Colonic mucosa (tissue), 4 donors: ENCODE measurements at regions not wholly inside any gene's neighbourhood (a gene's known extent, or its start where the extent isn't known, plus 50 kb on each side); places are given as distances from the start of the nearest gene placed in this dataset.

ENCODE experiments used
- DNase-seq: peaks from one replicate; pipeline ENCODE4 v3.0.0-alpha.2; 2020
- H3K27ac ChIP-seq: fragments of 200-600 bp; one replicate; pipeline ENCODE4 v1.8.0; 2021
- H3K27me3 ChIP-seq: fragments of 200-600 bp; one replicate; pipeline ENCODE4 v1.8.0; 2021
- H3K36me3 ChIP-seq: fragments of 200-600 bp; one replicate; pipeline ENCODE4 v1.8.0; 2021
- H3K4me1 ChIP-seq: fragments of 200-600 bp; one replicate; pipeline ENCODE4 v1.8.0; 2021; ENCODE audit warnings: mild to moderate bottlenecking
- H3K4me3 ChIP-seq: fragments of 200-600 bp; one replicate; pipeline ENCODE4 v1.8.0; 2021
- H3K9ac ChIP-seq, 2 donors: one replicate each; pipeline ENCODE4 v1.7.0; 2013; ENCODE audit warnings: control low read depth in 2 of 2, low read depth in 2 of 2, low read length in 2 of 2
- H3K9me3 ChIP-seq: fragments of 200-600 bp; one replicate; pipeline ENCODE4 v1.8.0; 2021
- CTCF ChIP-seq: fragments of 200-600 bp; IDR thresholded peaks from one replicate; pipeline ENCODE4 v1.8.0; 2022; ENCODE audit warnings: antibody characterized with exemption, mild to moderate bottlenecking
- intact Hi-C: fragments of 100-400 bp; cut with DNase I; formaldehyde crosslinking; loops from one replicate; pipeline ENCODE4 v1.14.1; 2022
- donor health status: healthy.
- donor health status: DM: no; HTN: no; CAD: no.
- donor health status: DM: no; HTN: no; CAD: no.

- Histone ChIP-seq H3K27ac (no peak overlapping the region), H3K4me3 (no peak overlapping the region), H3K9me3 (no peaks in the 10 kb centered on the region), H3K27me3 (no peaks in the 10 kb centered on the region), H3K4me1 (no peaks in the 10 kb centered on the region), H3K9ac (no peak overlapping the region), H3K36me3 (no peaks in the 10 kb centered on the region)
- intact Hi-C loops, result no loop called here
- no peak for DNase-seq
- TF ChIP-seq CTCF, result no peak
Observed at GRCh38 chr21:41674402-41674801, 92.5 kb downstream of the RIPK4 start.

- no peak for DNase-seq
- Histone ChIP-seq H3K4me1 (no peaks in the 10 kb centered on the region), H3K9me3 (no peaks in the 10 kb centered on the region), H3K27me3 (no peaks in the 10 kb centered on the region), H3K4me3 (no peak overlapping the region), H3K9ac (no peak overlapping the region), H3K36me3 (no peaks in the 10 kb centered on the region), H3K27ac (no peak overlapping the region)
- TF ChIP-seq CTCF, result no peak
- intact Hi-C loops, result no loop called here
Observed at GRCh38 chr21:41673596-41674335, 93.1 kb downstream of the RIPK4 start.

- Histone ChIP-seq H3K4me1 (no peaks in the 10 kb centered on the region), H3K9me3 (no peaks in the 10 kb centered on the region), H3K27ac (no peak overlapping the region), H3K9ac (no peak overlapping the region), H3K36me3 (no peaks in the 10 kb centered on the region), H3K4me3 (no peak overlapping the region), H3K27me3 (no peaks in the 10 kb centered on the region)
- DNase-seq, result no peak
- TF ChIP-seq CTCF, result no peak
- intact Hi-C loops, result no loop called here
Observed at GRCh38 chr21:41673071-41673470, 93.8 kb downstream of the RIPK4 start.

GRCh38 chr21:41672543-41672915 is 94.3 kb downstream of the RIPK4 start:
- H3K27me3 ChIP-seq, result no peaks in the 10 kb centered on the region
- no peak overlapping the region for H3K4me3 ChIP-seq
- DNase-seq, result no peak
- no peak for TF ChIP-seq CTCF
- no peaks in the 10 kb centered on the region for H3K36me3 ChIP-seq
- H3K27ac ChIP-seq, result no peak overlapping the region
- H3K9ac ChIP-seq, result no peak overlapping the region
- no peaks in the 10 kb centered on the region for H3K4me1 ChIP-seq
- no peaks in the 10 kb centered on the region for H3K9me3 ChIP-seq
- intact Hi-C loops, result no loop called here

- Histone ChIP-seq H3K9ac (no peak overlapping the region), H3K9me3 (no peaks in the 10 kb centered on the region), H3K4me3 (no peak overlapping the region), H3K4me1 (no peaks in the 10 kb centered on the region), H3K27me3 (no peaks in the 10 kb centered on the region), H3K36me3 (no peaks in the 10 kb centered on the region), H3K27ac (no peak overlapping the region)
- no peak for TF ChIP-seq CTCF
- intact Hi-C loops, result no loop called here
- DNase-seq, result no peak
Observed at GRCh38 chr21:41671859-41672542, 94.9 kb downstream of the RIPK4 start.
